GM12864 (cell line): ENCODE measurements at regions not wholly inside any gene's neighbourhood (a gene's known extent, or its start where the extent isn't known, plus 50 kb on each side); places are given as distances from the start of the nearest gene placed in this dataset.

Source experiments
- DNase-seq: peaks from one replicate; pipeline ENCODE4 v3.0.0-alpha.2; 2011; ENCODE audit warnings: low read depth
- H3K4me3 ChIP-seq: 2 replicates; pipeline ENCODE4 v1.5.1; 2011; ENCODE audit warnings: mild to moderate bottlenecking, low read depth, low read length, control low read depth
- CTCF ChIP-seq: IDR thresholded peaks from 2 replicates; pipeline ENCODE4 v1.5.1; 2011; ENCODE audit warnings: low read depth, mild to moderate bottlenecking, moderate library complexity, low read length, control low read depth, inconsistent platforms; ENCODE audit errors: missing control alignments

GRCh38 chr7:19623676-19624075, 85.2 kb downstream of the POLR1F start:
- DNase-seq = no peak
- TF ChIP-seq CTCF = no peak
- no peak overlapping the region for H3K4me3 ChIP-seq

GRCh38 chr7:19621740-19622139, 87.1 kb downstream of the POLR1F start:
- DNase-seq = no peak
- TF ChIP-seq CTCF = no peak

GRCh38 chr7:19620470-19620869, 88.4 kb downstream of the POLR1F start:
- no peak for DNase-seq
- H3K4me3 ChIP-seq = no peak overlapping the region
- no peak for TF ChIP-seq CTCF

More at GRCh38 chr7:19621740-19622139, 87.1 kb downstream of the POLR1F start:
- H3K4me3 ChIP-seq = no peak overlapping the region

- no peak overlapping the region for H3K4me3 ChIP-seq
- DNase-seq = no peak
- no peak for TF ChIP-seq CTCF
Observed at GRCh38 chr7:19619122-19619521, 89.7 kb downstream of the POLR1F start.

- no peak for DNase-seq
- TF ChIP-seq CTCF = no peak
- no peak overlapping the region for H3K4me3 ChIP-seq
Observed at GRCh38 chr7:19617901-19618300, 90.9 kb downstream of the POLR1F start.

GRCh38 chr7:19610194-19610943, 98.5 kb downstream of the POLR1F start:
- TF ChIP-seq CTCF = no peak
- H3K4me3 ChIP-seq = no peak overlapping the region
- DNase-seq = no peak

- DNase-seq = no peak
- H3K4me3 ChIP-seq = no peak overlapping the region
- TF ChIP-seq CTCF = no peak
Observed at GRCh38 chr7:19589446-19589845, 119.4 kb downstream of the POLR1F start.
